Tibial nerve (tissue), 4 donors: ENCODE measurements at regions not wholly inside any gene's neighbourhood (a gene's known extent, or its start where the extent isn't known, plus 50 kb on each side); places are given as distances from the start of the nearest gene placed in this dataset.

Experiments used
- DNase-seq, 2 donors: peaks; one replicate each; pipeline ENCODE4 v3.0.0-alpha.2; 2019; ENCODE audit warnings: low spot score in 2 of 2
- H3K27ac ChIP-seq, 4 donors: fragments of 200-600 bp; sonication (generic) in 3 of 4; one replicate each; pipeline ENCODE4 v1.5.1; 2017 to 2019; ENCODE audit warnings: mild to moderate bottlenecking in 1 of 4
- H3K27me3 ChIP-seq, 2 donors: fragments of 200-600 bp; sonication (generic) in 1 of 2; one replicate each; pipeline versions ENCODE4 v1.5.1 to v1.6.0; 2017 to 2019
- H3K36me3 ChIP-seq, 3 donors: fragments of 200-600 bp; sonication (generic); one replicate each; pipeline ENCODE4 v1.5.1; 2018 to 2019
- H3K4me1 ChIP-seq, 4 donors: fragments of 200-600 bp; sonication (generic) in 3 of 4; one replicate each; pipeline ENCODE4 v1.5.1; 2017 to 2019
- H3K4me3 ChIP-seq, 4 donors: fragments of 200-600 bp; sonication (generic) in 3 of 4; one replicate each; pipeline ENCODE4 v1.5.1; 2017 to 2019; ENCODE audit warnings: mild to moderate bottlenecking in 1 of 4, moderate library complexity in 1 of 4
- H3K9me3 ChIP-seq, 4 donors: fragments of 200-600 bp; sonication (generic) in 3 of 4; one replicate each; pipeline ENCODE4 v1.5.1; 2017 to 2019
- EP300 ChIP-seq, 2 donors: sonication (generic); formaldehyde crosslinking; IDR thresholded peaks; one replicate each; pipeline ENCODE4 v1.6.1; 2017; ENCODE audit warnings: antibody characterized with exemption in 2 of 2, mild to moderate bottlenecking in 1 of 2
- POLR2A ChIP-seq, 2 donors: fragments of 450-650 bp; IDR thresholded peaks; one replicate each; pipeline ENCODE4 v1.6.1; 2017; ENCODE audit warnings: antibody characterized with exemption in 2 of 2, mild to moderate bottlenecking in 2 of 2, moderate library complexity in 2 of 2
- WGBS, 2 donors: methylation state at CpG; one replicate each; pipeline ENCODE4 v1.1.5; 2018; 5-methylcytosine and 5-hydroxymethylcytosine counted together
- TF ChIP-seq, protein P1 (sequence below), 5 experiments: fragments of 200-600 bp in 3 of 5; fragments of 450-650 bp in 2 of 5; sonication (generic) in 3 of 5; IDR thresholded peaks; one replicate each; pipeline ENCODE4 v1.5.1; 2016 to 2019; ENCODE audit warnings: antibody characterized with exemption in 5 of 5, mild to moderate bottlenecking in 3 of 5, moderate library complexity in 2 of 5

DNA sequence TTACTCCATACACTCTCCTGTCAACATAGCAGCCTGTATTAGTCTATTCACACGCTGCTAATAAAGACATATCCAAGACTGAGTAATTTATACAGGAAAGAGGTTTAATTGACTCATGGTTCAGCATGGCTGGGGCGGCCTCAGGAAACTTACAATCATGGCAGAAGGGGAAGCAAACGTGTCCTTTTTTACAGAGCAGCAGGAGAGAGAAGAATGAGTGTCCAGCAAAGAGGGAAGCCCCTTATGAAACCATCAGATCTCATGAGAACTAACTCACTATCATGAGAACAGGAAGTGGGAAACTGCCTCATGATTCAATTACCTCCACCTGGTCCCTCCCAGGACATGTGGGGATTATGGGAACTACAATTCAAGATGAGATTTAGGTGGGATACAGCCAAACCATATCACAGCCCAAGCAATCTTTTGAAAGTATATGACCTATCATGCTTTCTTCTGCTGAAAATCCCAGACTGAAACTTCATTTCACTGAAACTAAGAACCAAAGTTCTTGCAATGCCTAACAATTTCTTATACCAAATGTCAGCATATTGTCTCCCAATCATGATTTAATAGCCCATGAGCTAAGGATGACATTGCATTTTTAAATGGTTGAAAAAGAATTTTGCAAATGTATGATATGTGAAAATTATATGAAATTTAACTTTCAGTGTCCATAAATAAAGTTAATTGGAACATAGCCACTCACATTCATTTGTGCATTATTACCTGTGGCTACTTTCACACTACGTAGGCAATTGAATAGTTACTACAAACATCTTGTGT, 686.8 kb upstream of the ZEB2 start:
- no peak overlapping the region for H3K4me3 ChIP-seq
- H3K36me3 ChIP-seq = no peaks in the 10 kb centered on the region
- no peaks in the 10 kb centered on the region for H3K27me3 ChIP-seq
- no peak overlapping the region for H3K27ac ChIP-seq
- DNase-seq = no peak
- 85 to 90% methylated on average over 4 of the region's 4 CpGs for WGBS, 2 donors
- peaks cover 0 to 19% (median 1%) of the 10 kb centered on the region in 4 donors for H3K9me3 ChIP-seq
- H3K4me1 ChIP-seq = no peaks in the 10 kb centered on the region
- TF ChIP-seq POLR2A (IDR thresholded peaks at IDR 0.05) (no peak), EP300 (IDR thresholded peaks at IDR 0.05) (no peak)
- TF ChIP-seq, protein P1, sequence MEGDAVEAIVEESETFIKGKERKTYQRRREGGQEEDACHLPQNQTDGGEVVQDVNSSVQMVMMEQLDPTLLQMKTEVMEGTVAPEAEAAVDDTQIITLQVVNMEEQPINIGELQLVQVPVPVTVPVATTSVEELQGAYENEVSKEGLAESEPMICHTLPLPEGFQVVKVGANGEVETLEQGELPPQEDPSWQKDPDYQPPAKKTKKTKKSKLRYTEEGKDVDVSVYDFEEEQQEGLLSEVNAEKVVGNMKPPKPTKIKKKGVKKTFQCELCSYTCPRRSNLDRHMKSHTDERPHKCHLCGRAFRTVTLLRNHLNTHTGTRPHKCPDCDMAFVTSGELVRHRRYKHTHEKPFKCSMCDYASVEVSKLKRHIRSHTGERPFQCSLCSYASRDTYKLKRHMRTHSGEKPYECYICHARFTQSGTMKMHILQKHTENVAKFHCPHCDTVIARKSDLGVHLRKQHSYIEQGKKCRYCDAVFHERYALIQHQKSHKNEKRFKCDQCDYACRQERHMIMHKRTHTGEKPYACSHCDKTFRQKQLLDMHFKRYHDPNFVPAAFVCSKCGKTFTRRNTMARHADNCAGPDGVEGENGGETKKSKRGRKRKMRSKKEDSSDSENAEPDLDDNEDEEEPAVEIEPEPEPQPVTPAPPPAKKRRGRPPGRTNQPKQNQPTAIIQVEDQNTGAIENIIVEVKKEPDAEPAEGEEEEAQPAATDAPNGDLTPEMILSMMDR (IDR thresholded peaks at IDR 0.05) = no peak

GRCh38 chr2:145203891-145204290, 684.0 kb upstream of the ZEB2 start:
- 98% methylated on average over 2 of the region's 2 CpGs for WGBS, 2 donors
- H3K4me1 ChIP-seq = peaks cover 0 to 11% (median 0%) of the 10 kb centered on the region in 4 donors
- H3K36me3 ChIP-seq = no peaks in the 10 kb centered on the region
- no peak for DNase-seq
- TF ChIP-seq, protein P1 (IDR thresholded peaks at IDR 0.05) = no peak
- TF ChIP-seq POLR2A (IDR thresholded peaks at IDR 0.05) (no peak), EP300 (IDR thresholded peaks at IDR 0.05) (no peak)
- no peaks in the 10 kb centered on the region for H3K9me3 ChIP-seq
- H3K27ac ChIP-seq = no peak overlapping the region
- H3K27me3 ChIP-seq = no peaks in the 10 kb centered on the region
- no peak overlapping the region for H3K4me3 ChIP-seq

DNA sequence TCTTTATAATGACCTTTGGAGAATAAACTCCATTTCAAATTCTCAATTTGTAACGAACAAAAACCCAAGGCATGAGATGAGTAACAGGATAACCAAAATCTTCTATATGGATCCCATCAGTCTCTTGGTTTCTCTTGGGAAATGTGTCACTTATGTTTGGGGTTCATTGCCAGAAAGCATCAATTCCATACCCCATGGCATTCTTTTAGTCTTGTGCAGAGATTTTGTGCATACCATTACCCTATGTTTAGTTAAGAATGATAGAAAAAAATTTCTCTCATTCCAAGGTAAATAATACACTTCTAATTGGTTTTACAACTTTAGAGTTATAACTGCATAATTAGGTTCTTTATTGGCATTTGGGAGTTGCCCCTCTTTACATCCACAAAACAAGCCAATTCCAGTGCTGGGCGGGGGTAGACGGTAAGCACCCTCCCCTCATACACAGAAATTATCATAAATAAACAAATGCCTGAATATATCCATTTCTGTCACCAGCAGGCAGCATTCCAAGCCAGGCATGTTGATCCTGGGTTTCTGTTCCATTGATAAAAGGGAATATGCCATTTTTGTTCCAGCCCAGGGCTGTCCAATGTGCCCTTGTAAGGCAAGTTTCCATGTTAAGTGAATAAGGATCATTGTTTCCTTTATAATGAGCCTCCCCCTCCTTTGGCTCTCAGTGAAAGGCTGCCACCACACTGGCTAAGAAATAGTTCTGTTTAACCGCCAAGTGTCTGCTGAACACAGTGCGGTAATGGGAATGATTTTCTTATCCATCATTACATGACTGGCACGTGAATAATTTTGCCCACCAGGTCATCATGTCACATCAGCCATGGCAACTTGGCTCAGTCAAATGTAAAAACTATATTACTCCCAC, 680.1 kb upstream of the ZEB2 start:
- Histone ChIP-seq H3K27ac (peak overlapping the region in 3 of 4 donors; percentile 13 to 59 (median 32)), H3K4me3 (no peak overlapping the region), H3K4me1 (peaks cover 0 to 15% (median 0%) of the 10 kb centered on the region in 4 donors), H3K36me3 (no peaks in the 10 kb centered on the region), H3K9me3 (no peaks in the 10 kb centered on the region), H3K27me3 (no peaks in the 10 kb centered on the region)
- 52 to 60% methylated on average over 6 of the region's 6 CpGs for WGBS, 2 donors
- no peak for DNase-seq
- no peak for TF ChIP-seq POLR2A (IDR thresholded peaks at IDR 0.05)
- peak in 1 of 2 donors; percentile 79 for TF ChIP-seq EP300 (IDR thresholded peaks at IDR 0.05)

- Histone ChIP-seq H3K27ac (peak overlapping the region in 2 of 4 donors; percentile 37 to 59), H3K4me1 (peaks cover 0 to 15% (median 0%) of the 10 kb centered on the region in 4 donors), H3K27me3 (no peaks in the 10 kb centered on the region), H3K9me3 (no peaks in the 10 kb centered on the region), H3K36me3 (no peaks in the 10 kb centered on the region), H3K4me3 (no peak overlapping the region)
- no peak for DNase-seq
- 51 to 58% methylated on average over 7 of the region's 7 CpGs for WGBS, 2 donors
- TF ChIP-seq POLR2A (IDR thresholded peaks at IDR 0.05) (no peak), EP300 (IDR thresholded peaks at IDR 0.05) (no peak)
- TF ChIP-seq, protein P1 (IDR thresholded peaks at IDR 0.05) = no peak
These were observed 679.1 kb upstream of the ZEB2 start for GRCh38 chr2:145199042-145199441.

- Histone ChIP-seq H3K9me3 (no peaks in the 10 kb centered on the region), H3K4me1 (peaks cover 0 to 15% (median 0%) of the 10 kb centered on the region in 4 donors), H3K27me3 (no peaks in the 10 kb centered on the region), H3K4me3 (no peak overlapping the region), H3K36me3 (no peaks in the 10 kb centered on the region), H3K27ac (peak overlapping the region in 2 of 4 donors; percentile 37 to 59)
- TF ChIP-seq, protein P1 (IDR thresholded peaks at IDR 0.05) = no peak
- no peak for TF ChIP-seq EP300 (IDR thresholded peaks at IDR 0.05)
- TF ChIP-seq POLR2A (IDR thresholded peaks at IDR 0.05) = no peak
- WGBS, 2 donors = 62 to 66% methylated on average over 2 of the region's 2 CpGs
- DNase-seq = no peak
These were observed 678.6 kb upstream of the ZEB2 start for GRCh38 chr2:145198555-145198954.
